Keratinocyte (primary cell): ENCODE measurements at regions not wholly inside any gene's neighbourhood (a gene's known extent, or its start where the extent isn't known, plus 50 kb on each side); places are given as distances from the start of the nearest gene placed in this dataset.
A peak's percentile ranks its signal among the peaks of the same experiment; 100 is the strongest.

Source experiments
- DNase-seq: peaks from one replicate; pipeline ENCODE4 v3.0.0-alpha.2; 2011; ENCODE audit warnings: low read depth, missing footprints, low spot score
- FAIRE-seq: peaks from 2 replicates; lab custom pipeline; 2011; peaks lifted over from hg19 to GRCh38; lab: Jason Lieb, UNC
- H2AFZ ChIP-seq: 2 replicates; pipeline ENCODE4 v1.6.0; 2012; ENCODE audit warnings: low read length, control low read depth, inconsistent platforms; ENCODE audit not compliant: control insufficient read depth
- H3K27ac ChIP-seq: 2 replicates; pipeline ENCODE4 v1.5.1; 2011; ENCODE audit warnings: low read length; ENCODE audit not compliant: control insufficient read depth, insufficient read depth
- H3K27me3 ChIP-seq: 3 replicates; pipeline ENCODE4 v1.6.0; 2011; ENCODE audit warnings: low read length; ENCODE audit not compliant: control insufficient read depth, insufficient read depth; ENCODE audit errors: extremely low read depth
- H3K36me3 ChIP-seq, 2 experiments: 2 replicates in 1 of 2; 3 replicates in 1 of 2; pipeline ENCODE4 v1.5.1; 2011; ENCODE audit warnings: low read length in 2 of 2, mild to moderate bottlenecking in 1 of 2; ENCODE audit not compliant: control insufficient read depth in 2 of 2, insufficient read depth in 2 of 2; ENCODE audit errors: extremely low read depth in 1 of 2
- H3K4me1 ChIP-seq: 3 replicates; pipeline ENCODE4 v1.5.1; 2011; ENCODE audit warnings: low read length; ENCODE audit not compliant: control insufficient read depth, insufficient read depth; ENCODE audit errors: extremely low read depth
- H3K4me2 ChIP-seq: 3 replicates; pipeline ENCODE4 v1.6.0; 2011; ENCODE audit warnings: low read depth, low read length; ENCODE audit not compliant: control insufficient read depth, insufficient read depth; ENCODE audit errors: extremely low read depth
- H3K4me3 ChIP-seq, 3 experiments: fragments of 200-600 bp in 1 of 3; sonication (generic) in 1 of 3; 2 replicates in 2 of 3; 3 replicates in 1 of 3; pipeline ENCODE4 v1.5.1; 2011 to 2016; ENCODE audit warnings: low read length in 3 of 3, mild to moderate bottlenecking in 3 of 3, control low read depth in 2 of 3, inconsistent platforms in 1 of 3, low read depth in 1 of 3, mixed read lengths in 1 of 3, mixed run types in 1 of 3, moderate library complexity in 1 of 3; ENCODE audit not compliant: control insufficient read depth in 2 of 3, insufficient read depth in 2 of 3; ENCODE audit errors: extremely low read depth in 1 of 3
- H3K79me2 ChIP-seq: 2 replicates; pipeline ENCODE4 v1.6.0; 2012; ENCODE audit warnings: low read length; ENCODE audit not compliant: control insufficient read depth, insufficient read depth
- H3K9ac ChIP-seq: 3 replicates; pipeline ENCODE4 v1.6.0; 2011; ENCODE audit warnings: low read length; ENCODE audit not compliant: control insufficient read depth, insufficient read depth; ENCODE audit errors: extremely low read depth
- H3K9me1 ChIP-seq: 3 replicates; pipeline ENCODE4 v1.6.0; 2011; ENCODE audit warnings: low read length; ENCODE audit not compliant: control insufficient read depth, insufficient read depth; ENCODE audit errors: extremely low read depth
- H3K9me3 ChIP-seq: 2 replicates; pipeline ENCODE4 v1.5.1; 2012; ENCODE audit warnings: low read depth, low read length; ENCODE audit not compliant: control insufficient read depth
- H4K20me1 ChIP-seq: 3 replicates; pipeline ENCODE4 v1.6.0; 2011; ENCODE audit warnings: low read length; ENCODE audit not compliant: control insufficient read depth, insufficient read depth; ENCODE audit errors: extremely low read depth
- CTCF ChIP-seq, 3 experiments: IDR thresholded peaks in 1 of 3; conservative IDR thresholded peaks in 1 of 3; optimal IDR thresholded peaks in 1 of 3; 2 replicates in 2 of 3; 3 replicates in 1 of 3; pipeline versions ENCODE3 to v1.5.1; 2011; ENCODE audit warnings: low read length in 3 of 3, mild to moderate bottlenecking in 3 of 3, moderate library complexity in 2 of 3, control low read depth in 1 of 3, inconsistent platforms in 1 of 3; ENCODE audit not compliant: insufficient read depth in 2 of 3; ENCODE audit errors: extremely low read depth in 1 of 3
- EZH2 ChIP-seq: IDR thresholded peaks from one replicate; pipeline ENCODE4 v1.6.1; 2012; ENCODE audit warnings: inconsistent platforms, mild to moderate bottlenecking, low read length, moderate library complexity
- dilution Hi-C: fragments of 300-500 bp; cut with MboI; formaldehyde crosslinking; loops from one replicate; pipeline ENCODE4 v1.7.0; 2020; ENCODE audit warnings: low sequenced_read_pairs; ENCODE audit not compliant: extremely low pct_ligation_motif_present

GRCh38 chr11:15851051-15851498 is 505.3 kb downstream of the SOX6 start:
- Histone ChIP-seq H3K4me3 (no peak overlapping the region), H3K36me3 (no peaks in the 10 kb centered on the region), H3K9me3 (no peaks in the 10 kb centered on the region), H3K27ac (no peak overlapping the region), H4K20me1 (no peaks in the 10 kb centered on the region), H3K4me2 (no peak overlapping the region), H3K9ac (no peak overlapping the region), H3K4me1 (no peaks in the 10 kb centered on the region), H2AFZ (no peak overlapping the region), H3K27me3 (no peaks in the 10 kb centered on the region), H3K79me2 (no peaks in the 10 kb centered on the region), H3K9me1 (no peaks in the 10 kb centered on the region)
- dilution Hi-C loops: no loop called here
- FAIRE-seq (no peak), DNase-seq (no peak)
- TF ChIP-seq EZH2 (no peak), CTCF (optimal IDR thresholded peaks at IDR 0.05 in 1 of 3, IDR thresholded peaks at IDR 0.05 in 1 of 3, conservative IDR thresholded peaks at IDR 0.05 in 1 of 3; ENCODE audit: extremely low read depth in 1 of 3, insufficient read depth in 2 of 3, low read length in 3 of 3) (no peak)

GRCh38 chr11:15852179-15852578 is 504.2 kb downstream of the SOX6 start:
- dilution Hi-C loops: no loop called here
- Histone ChIP-seq H3K4me3 (no peak overlapping the region), H3K4me2 (no peak overlapping the region), H3K27me3 (no peaks in the 10 kb centered on the region), H3K9me1 (no peaks in the 10 kb centered on the region), H3K36me3 (no peaks in the 10 kb centered on the region), H4K20me1 (no peaks in the 10 kb centered on the region), H2AFZ (no peak overlapping the region), H3K27ac (no peak overlapping the region), H3K9ac (no peak overlapping the region), H3K79me2 (no peaks in the 10 kb centered on the region), H3K9me3 (no peaks in the 10 kb centered on the region), H3K4me1 (no peaks in the 10 kb centered on the region)
- DNase-seq (no peak), FAIRE-seq (peak; percentile 95)
- TF ChIP-seq CTCF (optimal IDR thresholded peaks at IDR 0.05 in 1 of 3, IDR thresholded peaks at IDR 0.05 in 1 of 3, conservative IDR thresholded peaks at IDR 0.05 in 1 of 3; ENCODE audit: extremely low read depth in 1 of 3, insufficient read depth in 2 of 3, low read length in 3 of 3): peak; percentile 68 to 71 (median 71)
- no peak for TF ChIP-seq EZH2
